GF-D8 (cell line): ENCODE measurements at regions not wholly inside any gene's neighbourhood (a gene's known extent, or its start where the extent isn't known, plus 50 kb on each side); places are given as distances from the start of the nearest gene placed in this dataset.

Experiments used
- DNase-seq: peaks from one replicate; lab custom pipeline; 2025; lab: John Stamatoyannopoulos, UW

DNA sequence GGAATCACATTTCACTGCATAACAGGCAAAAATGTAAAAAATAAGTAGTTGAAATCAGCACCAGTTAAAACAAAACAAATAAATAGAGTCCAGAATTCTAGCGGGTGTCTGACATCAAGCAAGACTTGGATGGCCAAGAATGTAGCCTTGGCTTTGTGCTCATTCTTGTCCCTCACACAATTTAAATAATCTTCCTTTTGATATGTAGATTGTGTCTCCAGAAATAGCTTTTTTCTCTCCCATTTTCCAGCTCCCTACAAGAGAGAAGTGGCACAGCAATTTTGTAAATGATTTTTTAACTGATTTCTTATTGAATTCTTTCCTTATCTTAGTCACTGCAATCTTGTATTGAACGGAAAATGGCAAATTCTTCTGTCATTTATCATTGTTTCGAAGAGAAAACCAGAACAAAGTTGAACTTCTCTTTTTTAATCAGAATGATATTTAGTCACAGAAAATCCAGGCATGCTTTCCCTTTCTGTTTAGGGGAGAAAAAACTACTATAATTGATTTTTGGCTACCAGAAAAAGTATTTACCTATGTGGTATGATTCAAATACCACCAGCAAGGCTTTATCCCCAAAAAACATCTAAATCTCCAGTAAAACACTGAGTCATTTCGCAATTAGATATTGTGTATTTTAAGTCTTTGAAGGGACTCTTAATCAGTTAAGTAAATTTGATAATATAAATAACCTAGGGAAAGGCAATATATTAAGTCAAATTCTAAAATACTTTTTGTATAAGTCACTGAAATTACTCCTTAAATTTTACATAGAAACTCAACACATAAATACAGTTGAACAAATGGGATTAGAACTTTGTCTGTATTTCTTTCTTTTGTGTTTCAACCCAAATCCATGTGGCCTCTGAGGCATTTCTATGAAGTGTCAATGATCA, 481.7 kb downstream of the GBE1 start:
- DNase-seq = no peak

DNA sequence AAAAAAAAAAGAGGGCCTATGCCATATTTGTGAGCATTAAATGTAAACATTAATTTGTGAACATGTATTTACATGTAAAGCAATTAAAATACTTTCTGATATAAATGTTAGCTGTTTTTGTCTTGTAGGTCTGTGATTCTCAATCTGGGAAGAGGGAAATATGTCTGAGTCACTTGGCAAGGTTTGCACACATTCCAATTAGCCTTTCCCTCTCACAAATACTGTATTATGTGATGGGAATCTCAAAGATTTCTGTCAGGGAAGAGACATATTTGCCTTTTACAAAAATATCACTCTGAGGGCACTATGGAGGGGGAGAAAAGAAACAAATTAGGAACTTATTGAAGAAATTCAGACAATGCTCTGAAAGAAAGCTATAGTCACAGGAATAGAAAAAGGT, 483.6 kb downstream of the GBE1 start:
- DNase-seq = no peak

DNA sequence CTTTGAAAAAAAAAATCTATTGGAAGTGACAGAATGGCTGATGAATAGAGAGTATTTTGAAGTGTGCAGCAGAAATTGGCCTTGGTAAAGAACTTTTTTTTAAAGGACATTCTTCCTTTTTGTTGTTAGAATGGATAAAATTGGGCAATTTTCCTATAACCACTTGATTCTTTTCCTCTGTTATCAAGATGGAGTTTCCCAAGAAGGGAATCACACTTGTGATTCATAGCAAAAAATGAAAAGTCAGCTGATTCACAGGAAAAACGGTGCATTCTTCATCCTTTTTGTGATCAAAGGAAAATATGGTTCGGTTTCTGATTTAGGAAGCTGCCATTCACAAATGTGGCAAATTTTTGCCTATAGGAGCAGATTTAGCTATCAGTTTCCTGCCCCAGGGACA, 486.8 kb downstream of the GBE1 start:
- no peak for DNase-seq

DNA sequence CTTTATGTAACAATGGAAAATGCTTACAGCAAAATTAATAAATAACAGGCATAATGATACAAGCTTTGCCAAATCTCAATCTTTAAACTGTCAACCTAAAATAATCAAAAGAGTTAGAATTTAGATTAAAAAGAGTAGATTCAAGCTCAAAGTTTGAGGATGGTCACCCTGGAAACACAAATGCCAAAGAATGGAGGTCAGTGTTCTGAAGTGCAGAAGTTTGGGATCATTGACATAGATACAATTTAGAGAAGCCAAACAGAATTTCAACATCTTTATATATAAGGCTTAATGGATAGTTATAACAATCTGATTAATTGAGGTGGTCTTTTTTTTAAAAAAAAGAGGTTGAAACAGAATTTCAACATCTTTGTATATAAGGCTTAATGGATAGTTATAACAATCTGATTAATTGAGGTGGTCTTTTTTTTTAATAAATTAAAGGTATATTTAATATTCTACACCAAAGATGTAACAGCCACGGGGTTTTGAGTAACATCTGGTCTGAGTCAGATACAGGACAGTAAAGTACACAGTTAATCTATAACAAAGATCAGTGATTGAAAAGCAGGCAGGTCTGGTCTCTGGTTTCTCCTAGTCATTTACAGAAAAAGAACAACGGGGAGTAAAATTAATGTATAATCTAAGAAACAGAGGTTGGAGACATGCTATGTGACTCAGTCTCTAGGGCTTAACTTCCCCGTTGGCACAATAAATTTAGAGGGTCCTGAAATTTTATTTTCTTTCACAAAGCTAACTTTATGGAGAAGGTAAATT, 490.7 kb downstream of the GBE1 start:
- DNase-seq = no peak

DNA sequence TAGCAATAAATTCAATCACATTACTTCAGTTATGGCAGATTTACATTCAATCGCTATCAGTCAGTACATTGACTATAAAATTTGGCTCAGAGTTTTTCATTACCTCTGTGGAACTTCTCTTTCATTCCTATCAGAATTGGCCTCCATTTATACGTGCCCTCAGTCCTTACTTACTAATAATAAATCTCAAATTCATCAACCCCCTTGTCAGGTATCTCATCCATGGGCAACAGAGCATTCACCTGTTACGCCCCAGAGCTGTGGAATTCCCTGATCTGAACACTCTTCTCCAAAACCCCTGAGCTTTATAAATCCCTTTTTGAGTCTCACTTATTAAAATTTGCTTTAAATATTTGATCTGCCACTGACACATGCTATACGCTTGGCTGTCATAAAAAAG, 492.9 kb downstream of the GBE1 start:
- no peak for DNase-seq

DNA sequence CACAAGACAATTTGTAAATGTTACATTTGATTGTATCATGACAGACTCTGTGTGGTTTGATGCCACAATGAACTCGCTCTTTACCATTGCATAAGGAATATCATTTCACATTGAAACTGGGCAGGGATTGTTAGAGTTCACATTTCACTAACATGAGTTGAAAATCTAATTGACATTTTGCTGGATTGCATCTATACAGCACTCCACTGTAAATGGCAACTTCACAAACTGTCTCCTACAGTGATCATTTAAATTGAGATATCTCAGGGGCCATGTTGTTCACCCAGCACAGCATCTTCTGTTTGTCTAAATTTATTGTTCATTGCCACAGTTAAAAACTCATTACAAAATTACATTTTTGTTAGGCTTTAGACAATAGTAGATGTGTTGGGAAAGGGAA, 499.4 kb downstream of the GBE1 start:
- no peak for DNase-seq

DNA sequence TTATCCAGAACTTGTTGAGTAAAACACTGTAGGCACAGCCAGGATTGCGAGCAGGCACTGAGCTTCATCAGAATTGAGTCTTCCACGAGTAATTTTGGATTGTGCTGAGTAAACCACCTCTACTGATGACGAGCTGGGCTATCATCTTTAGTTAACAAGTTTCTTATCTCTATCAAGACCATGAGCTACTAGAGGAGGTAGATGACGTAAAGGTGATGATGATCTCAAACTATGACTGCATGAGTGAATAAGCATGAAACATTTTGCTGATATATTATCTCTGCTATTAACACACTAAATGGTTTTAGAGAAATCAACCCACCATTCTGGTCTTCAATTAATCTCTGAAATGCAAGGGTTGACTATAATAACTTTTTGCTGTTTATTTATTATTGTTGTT, 506.0 kb downstream of the GBE1 start:
- DNase-seq = no peak

DNA sequence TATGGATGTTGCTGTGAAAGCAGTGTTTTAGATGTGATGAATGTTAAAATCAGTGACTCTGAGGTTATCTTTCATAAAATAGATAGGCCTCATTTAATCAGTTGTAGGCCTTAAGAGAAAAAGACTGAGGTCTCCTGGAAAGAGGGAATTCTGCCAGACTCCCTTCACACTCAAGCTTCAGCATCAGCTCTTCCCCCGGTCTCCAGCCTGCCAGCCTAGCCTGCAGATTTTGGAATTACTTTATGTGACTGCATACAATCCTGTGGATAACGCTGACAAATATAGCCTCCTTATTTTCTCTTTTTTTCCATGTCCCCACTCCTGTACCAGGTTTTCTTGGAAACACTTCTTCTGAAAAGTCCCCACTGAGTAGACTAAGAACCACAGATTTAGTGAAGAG, 510.3 kb downstream of the GBE1 start:
- DNase-seq = no peak

DNA sequence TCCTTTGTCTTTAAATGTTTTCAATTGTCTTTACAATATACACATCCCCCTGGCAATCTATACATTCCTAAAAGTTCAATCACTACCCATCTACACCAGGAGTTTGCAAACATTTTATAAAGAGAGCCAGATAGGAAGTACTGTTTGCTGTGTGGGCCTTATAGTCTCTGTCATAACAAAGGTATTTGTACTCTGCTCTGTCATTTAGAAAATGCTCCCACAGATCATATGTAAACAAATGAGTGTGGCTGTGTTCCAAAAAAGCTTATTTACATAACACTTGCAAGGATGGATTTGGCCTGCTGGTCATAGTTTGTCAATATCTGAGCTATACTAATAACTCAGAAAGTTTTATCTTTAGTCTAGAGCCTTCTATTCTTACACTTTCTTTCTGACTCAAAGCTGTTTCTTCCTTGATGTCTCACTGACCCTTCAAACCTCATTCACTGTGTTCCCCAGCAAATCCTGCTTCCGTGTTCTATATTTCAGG, 511.9 kb downstream of the GBE1 start:
- DNase-seq = no peak

DNA sequence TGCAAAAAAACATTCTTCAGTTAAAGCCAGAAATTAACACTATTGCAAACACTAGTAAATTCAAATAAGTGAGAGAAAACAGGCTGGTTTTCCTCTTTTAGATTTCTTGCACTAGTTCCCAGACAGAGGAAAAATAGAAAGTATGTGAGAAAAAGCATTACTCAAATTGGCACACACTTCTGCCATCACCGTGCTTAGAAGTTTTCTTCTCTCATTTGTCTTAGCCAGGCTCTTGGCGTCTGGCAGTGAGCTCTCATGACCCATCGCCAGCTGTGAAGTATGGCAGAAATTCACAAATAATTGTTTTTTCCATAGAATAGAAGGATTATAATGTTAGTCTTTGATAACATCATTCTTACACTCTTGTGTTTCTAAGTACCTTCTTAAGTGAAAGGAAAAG, 515.9 kb downstream of the GBE1 start:
- no peak for DNase-seq

DNA sequence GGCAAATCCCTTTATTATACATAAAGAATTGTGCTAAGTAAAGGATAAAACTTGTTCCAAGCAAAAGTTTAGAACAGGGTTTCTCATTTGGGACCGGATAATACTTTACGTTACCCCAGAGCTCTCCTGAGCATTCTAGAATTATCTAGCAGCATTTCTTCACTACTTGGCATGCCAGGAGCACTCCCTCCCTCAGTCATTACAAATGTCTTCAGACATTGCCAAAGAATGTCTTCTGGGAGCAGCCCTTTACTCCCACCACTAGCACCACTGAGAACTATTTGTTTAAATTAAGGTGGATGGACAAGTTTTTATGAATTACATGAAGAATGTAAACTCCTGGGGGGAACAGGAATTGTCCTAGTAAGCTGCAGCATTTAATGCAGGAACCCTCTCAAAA, 516.4 kb downstream of the GBE1 start:
- no peak for DNase-seq

DNA sequence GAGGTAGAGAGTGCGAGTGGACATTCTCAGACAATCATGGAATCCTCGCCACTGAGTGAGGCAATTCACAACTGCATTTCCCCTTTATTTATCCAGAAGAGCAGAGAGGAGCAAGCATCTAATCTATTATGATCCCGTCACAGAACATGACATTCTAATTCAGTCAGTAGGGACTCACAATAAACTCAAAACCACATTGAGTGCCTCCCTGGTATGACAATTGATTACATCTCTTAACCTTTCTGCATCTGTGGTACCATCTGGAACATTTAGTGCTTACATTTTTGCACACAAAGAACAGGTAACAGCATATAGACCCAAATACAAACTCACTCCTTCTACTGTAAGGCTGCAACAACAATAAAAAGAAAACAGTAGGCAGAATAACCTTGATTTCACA, 517.2 kb downstream of the GBE1 start:
- DNase-seq = no peak

DNA sequence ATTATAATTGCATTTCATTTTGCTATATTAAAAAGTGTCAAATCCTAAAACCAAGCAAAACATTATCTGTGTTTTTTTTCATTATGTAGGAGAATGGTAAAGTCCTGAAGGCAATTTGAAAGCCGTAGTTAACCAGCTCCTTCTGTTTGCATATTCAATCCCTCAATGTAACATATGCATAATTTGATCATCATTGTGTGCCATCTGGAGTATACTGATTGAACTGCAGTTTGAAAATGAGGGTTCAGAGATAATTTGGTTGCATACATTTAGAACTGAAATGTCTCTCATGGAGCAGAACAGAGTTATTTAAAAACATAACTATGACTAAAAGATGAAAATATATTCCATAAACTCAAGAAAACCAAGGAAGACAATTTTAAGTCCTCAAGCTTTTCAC, 518.6 kb downstream of the GBE1 start:
- DNase-seq = no peak

DNA sequence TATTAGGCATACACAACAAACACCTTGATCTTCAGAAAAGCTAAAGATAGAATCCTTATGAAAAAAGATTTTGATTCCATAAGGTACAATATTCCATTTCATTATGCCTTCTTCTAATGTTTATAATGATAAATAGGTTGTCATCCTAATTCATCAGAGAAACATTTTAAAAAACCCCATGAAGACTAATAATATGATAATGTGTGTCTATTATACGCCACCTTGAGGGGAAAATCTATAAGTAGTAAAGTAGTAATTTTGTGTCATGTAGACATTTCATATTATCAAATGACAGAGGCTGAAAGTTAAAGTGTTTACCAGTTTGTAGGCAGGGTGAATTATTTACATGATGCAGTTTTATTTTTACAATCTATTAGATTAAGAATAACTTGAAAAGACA, 524.3 kb downstream of the GBE1 start:
- DNase-seq = no peak

DNA sequence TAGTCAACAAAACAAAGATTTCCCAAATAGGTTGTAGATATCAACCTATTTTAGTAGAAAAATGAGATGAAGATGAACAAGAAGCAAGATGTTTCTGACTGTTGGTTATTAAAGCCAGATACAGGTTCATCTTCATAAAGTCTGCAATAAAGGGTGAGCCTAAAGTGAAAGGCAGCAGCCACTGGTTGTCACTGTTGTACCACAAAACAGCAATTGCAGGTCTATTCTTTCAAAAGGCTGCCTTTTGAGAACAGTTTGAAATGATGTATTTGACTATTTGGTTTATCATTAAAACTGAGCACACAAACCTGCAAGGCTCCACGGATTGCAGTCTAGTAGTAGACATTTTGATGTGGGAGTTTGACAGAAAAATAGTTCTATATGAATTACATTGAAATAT, 543.4 kb downstream of the GBE1 start:
- no peak for DNase-seq

DNA sequence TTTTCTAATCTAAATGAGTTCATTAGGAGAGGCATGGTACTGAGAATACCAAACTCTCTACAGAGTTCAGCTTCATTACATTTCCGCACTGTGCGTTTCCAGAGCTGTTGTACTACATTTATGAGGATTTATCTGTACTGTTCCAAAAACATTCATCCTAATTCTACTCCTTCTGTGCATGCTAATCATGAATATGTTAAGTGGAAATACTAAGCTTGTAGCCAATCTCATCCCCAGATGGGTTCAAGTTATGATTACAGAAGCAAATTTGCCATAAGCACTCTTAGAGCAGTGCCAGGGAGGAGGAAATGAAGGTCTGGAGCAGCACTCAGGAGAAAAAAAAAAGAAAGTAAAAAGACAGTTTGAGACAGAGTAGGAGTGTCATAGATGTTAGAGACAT, 544.3 kb downstream of the GBE1 start:
- DNase-seq = no peak

DNA sequence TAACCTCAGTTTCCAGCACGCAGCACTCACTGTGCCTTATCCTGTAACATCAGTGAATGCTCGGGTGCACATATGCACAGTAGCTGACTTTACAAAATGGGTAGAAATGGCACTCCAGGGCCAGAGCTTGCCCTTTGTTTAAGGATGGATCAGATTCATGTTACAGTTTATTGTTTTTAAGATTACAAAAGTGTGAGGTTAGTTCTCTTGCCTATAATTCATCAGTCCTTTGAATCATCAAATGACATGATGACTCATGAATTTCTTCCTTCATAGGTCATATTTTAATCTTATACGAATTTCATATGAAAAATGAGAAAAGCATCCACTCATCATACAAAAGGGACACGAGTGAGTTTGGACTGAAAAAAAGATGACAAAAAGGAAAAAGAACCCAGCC, 545.3 kb downstream of the GBE1 start:
- DNase-seq = no peak

DNA sequence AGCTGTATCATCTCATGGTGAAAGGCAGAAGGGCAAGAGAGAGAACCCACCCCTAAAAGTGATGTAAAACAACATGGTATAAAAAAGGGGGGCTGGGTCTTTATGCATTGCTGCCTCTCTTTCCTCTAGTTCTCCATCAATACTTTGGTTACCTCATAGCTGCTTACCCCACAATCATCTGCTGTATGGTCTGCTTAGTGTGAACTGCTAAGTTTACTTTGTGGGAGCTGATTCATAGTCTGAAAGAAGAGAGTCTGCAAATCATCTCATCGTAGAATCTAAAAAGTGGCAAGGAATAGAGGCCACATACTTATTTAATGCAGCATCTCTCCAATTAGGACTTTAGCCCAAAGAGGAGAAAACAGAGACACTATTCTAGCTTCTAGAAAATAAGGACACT, 546.8 kb downstream of the GBE1 start:
- DNase-seq = no peak

DNA sequence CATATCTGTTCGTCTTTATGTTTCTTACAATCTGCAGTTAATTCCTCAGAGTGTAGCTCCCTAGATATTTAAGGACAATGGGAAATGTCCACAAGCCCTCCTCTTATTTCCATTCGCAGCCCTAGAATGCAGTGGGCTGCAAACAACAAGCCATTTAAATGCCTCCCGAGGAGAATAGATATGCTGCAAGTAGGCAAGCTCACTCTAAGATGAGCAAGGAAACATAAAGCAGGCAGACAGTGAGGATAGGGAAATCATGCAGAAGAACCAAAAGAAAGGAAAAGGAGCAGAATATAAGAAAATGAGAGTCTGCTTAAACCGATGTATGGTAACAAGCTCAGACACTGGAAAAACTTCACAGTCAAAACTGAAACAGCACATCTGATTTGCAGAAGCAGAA, 561.9 kb downstream of the GBE1 start:
- DNase-seq = no peak

DNA sequence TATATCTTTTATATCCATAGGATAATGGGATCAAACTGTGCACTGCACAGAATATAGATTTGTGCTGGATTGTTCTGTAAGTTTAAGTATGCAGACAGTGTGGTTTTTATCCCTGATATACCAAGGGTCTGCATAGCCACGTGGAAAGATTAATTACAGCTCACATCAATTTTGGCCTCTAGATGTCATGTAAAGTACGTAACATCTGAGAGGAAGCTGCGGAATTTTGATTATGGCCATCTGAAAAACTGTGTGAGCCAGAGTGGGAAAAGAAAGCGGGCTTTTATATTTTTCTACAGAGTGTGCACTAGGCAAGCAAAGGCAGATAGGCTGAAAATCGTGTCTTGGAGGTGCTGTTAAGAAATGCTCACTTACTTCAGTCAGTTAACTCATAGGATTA, 562.7 kb downstream of the GBE1 start:
- DNase-seq = no peak

DNA sequence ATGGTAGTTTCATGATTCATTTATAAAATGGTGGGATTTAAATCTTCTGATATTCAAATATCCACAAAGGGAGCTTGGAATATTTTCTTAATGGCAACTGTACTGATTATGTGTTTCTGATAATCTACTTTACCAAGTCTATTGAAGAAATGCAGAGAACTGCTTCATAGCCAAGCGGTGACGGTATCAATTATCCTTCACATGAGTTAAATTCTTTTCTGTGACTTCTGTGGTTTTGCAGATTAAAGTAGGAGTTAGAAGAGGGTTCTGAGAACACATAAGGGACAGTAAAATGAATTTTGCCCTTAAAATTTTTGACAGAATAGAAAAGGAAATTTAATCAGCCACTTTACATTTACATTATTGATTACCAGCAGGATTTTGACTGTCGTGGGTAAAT, 563.2 kb downstream of the GBE1 start:
- DNase-seq = no peak

DNA sequence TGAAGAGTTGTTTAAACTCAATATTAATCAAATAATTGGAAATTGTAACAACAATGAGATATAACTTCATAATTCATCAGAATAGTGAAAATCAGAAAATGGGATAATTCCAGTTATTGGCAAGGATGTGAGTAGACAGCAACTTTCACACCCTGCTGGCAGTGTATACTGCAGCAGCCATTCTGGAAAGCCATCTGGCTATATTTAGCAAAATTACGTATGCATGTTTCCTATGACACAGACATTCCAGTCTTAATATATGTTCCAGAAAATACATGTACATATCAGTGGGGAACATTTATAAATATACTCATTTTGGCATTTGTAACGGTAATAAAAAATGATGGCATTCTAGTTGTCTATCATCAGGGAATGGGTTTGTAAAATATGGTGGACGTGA, 564.1 kb downstream of the GBE1 start:
- no peak for DNase-seq

DNA sequence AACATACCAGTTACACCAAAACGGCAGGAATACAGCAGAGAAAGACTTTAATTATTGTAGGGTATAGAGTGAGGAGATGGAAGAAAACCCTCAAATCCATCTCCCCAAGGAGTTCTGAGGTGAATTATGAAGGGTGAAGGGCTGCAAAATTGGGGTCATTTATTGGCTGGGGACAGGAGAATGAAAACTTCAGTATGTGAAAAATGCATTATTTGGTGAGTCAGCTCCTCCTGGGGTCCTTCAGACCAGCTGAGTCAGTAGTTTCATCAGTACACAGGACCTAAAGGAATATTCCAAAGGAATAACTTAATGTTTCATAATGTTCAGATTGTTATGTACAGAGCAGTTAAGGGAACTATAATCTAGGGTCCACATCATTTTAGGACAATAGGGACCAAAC, 566.0 kb downstream of the GBE1 start:
- no peak for DNase-seq
